Urinary bladder (tissue), 3 donors: ENCODE measurements at regions not wholly inside any gene's neighbourhood (a gene's known extent, or its start where the extent isn't known, plus 50 kb on each side); places are given as distances from the start of the nearest gene placed in this dataset.
"Not testable (repeated sequence)": the region's sequence is repeated elsewhere in the genome, so short reads cannot be mapped to it uniquely, and the experiment has no call there.

Source experiments
- DNase-seq: peaks from one replicate; pipeline ENCODE4 v3.0.0-alpha.2; 2015; ENCODE audit errors: extremely low spot score
- H3K27ac ChIP-seq: one replicate; pipeline ENCODE4 v1.5.1; 2013; ENCODE audit warnings: low read depth, mild to moderate bottlenecking, moderate library complexity
- H3K36me3 ChIP-seq: one replicate; pipeline ENCODE4 v1.6.1; 2013; ENCODE audit warnings: mild to moderate bottlenecking, moderate library complexity; ENCODE audit not compliant: insufficient read depth
- H3K4me1 ChIP-seq: one replicate; pipeline ENCODE4 v1.6.1; 2013; ENCODE audit warnings: mild to moderate bottlenecking, moderate library complexity; ENCODE audit not compliant: insufficient read depth
- H3K4me3 ChIP-seq: one replicate; pipeline ENCODE4 v1.5.1; 2013; ENCODE audit warnings: low read depth, low read length
- WGBS: extraction: QIAGEN DNeasy Blood & Tissue Kit; methylation state at CpG from one replicate; pipeline ENCODE4 v1.1.7; 2013; 5-methylcytosine and 5-hydroxymethylcytosine counted together
- donor health status: healthy with polysubstance abuse.
- donor health status: healthy.

DNA sequence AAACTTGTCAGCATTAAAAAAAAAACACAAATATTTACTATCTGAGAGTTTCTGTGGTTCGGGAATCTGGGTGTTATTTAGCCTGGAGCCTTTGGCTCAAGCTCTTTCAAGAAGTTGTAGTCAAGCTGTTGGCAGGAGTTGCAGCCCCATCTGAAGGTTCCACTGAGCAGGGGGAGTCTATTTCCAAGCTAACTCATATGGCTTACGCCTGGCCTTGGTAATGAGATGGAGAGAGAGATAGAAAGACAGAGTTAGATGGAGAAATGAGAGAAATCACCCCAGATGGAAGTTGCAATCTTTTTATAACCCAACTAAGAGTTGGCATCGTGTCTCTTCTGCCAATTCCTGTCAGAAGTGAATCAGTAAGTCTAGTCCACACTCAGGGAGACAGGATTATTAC, 1075.2 kb upstream of the SEMA6A start:
- Histone ChIP-seq H3K4me1 (no peaks in the 10 kb centered on the region), H3K36me3 (no peaks in the 10 kb centered on the region), H3K27ac (no peak overlapping the region), H3K4me3 (no peak overlapping the region)
- 87% methylated on average over 3 of the region's 3 CpGs for WGBS
- no peak for DNase-seq

DNA sequence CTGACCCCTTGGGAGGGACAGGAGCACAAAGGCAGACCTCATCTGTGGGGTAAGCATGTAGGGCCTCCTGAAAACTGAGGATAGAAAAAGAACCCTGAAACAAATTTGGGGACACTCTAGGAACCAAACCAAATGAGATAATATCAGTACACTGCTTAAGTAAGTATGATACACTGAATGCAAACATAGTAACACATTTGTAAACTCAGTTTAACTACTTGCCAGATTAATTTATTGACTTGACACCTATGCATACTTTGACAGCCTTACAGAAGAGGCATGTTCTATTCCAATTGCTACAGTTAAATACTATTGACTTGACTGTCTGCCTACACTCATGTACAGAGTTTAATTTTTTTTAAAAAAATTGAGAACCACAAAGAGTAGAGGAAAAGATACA, 1070.8 kb upstream of the SEMA6A start:
- H3K4me1 ChIP-seq: no peaks in the 10 kb centered on the region
- H3K36me3 ChIP-seq: no peaks in the 10 kb centered on the region
- H3K4me3 ChIP-seq: no peak overlapping the region
- no peak for DNase-seq
- no peak overlapping the region for H3K27ac ChIP-seq

DNA sequence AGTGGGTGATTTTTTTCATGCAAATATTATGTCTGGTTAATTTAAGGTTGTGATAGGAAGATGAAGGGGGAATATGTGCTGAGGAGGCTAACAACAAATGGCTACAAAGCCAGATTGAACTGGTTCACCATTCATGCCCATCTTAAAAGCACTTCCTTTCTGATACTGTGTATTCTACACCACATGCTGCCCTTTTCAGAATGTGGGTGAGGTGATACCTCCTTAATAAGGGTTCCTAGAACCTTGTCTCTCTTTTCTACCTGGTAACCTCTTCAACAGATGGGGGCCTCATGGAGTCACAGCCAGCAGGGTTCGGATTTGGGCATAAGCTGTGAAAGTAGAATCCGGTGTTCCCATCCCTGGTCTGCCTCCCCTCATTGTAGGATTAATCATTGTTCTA, 1064.0 kb upstream of the SEMA6A start:
- Histone ChIP-seq H3K4me1 (no peaks in the 10 kb centered on the region), H3K27ac (no peak overlapping the region), H3K36me3 (no peaks in the 10 kb centered on the region), H3K4me3 (no peak overlapping the region)
- no peak for DNase-seq
- 46% methylated on average over 2 of the region's 2 CpGs for WGBS

DNA sequence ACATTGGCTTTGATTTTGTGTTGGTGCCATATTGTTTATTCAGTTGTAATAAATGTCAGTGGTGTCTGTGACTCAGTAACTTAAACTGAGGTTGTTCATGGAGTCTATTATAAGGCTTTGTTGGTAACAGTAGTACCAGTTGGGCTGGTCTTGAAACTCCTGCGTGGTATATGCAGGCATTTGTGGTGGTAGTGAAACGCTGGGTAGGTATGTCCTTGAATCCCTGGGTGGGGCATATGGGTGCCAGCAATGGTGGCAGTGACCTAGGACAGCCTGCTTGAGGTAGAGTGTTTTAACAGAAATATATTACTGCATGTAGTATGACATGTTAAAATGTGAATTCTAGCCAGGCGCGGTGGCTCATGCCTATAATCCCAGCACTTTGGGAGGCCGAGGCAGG, 1058.5 kb upstream of the SEMA6A start:
- H3K36me3 ChIP-seq: no peaks in the 10 kb centered on the region

DNA sequence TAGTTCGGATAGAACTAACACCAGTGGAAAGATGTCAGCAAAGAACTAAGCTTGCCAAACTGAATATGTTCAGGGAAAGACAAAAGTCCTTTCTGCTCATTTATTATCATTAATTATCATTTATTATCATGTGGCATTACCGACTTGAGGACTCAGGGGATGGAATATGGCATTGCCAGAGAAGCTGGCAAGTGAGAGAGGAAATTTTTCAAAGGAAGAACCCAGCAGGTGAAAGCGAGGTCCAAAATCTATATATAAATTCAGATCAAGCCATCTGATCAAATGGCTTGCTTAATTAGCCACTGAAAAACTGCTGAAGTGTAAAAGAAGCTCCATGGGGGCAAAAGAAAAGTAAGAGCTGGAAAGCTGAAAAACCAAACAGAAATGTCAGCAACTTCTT, 1049.6 kb upstream of the SEMA6A start:
- Histone ChIP-seq H3K36me3 (no peaks in the 10 kb centered on the region), H3K4me1 (no peaks in the 10 kb centered on the region), H3K27ac (no peak overlapping the region), H3K4me3 (no peak overlapping the region)
- 91% methylated on average over 3 of the region's 3 CpGs for WGBS
- DNase-seq: no peak

More for the DNA sequence above, 1058.5 kb upstream of the SEMA6A start:
- WGBS: 94% methylated on average over 5 of the region's 5 CpGs
- no peaks in the 10 kb centered on the region for H3K4me1 ChIP-seq
- H3K4me3 ChIP-seq: no peak overlapping the region
- no peak overlapping the region for H3K27ac ChIP-seq
- no peak for DNase-seq

DNA sequence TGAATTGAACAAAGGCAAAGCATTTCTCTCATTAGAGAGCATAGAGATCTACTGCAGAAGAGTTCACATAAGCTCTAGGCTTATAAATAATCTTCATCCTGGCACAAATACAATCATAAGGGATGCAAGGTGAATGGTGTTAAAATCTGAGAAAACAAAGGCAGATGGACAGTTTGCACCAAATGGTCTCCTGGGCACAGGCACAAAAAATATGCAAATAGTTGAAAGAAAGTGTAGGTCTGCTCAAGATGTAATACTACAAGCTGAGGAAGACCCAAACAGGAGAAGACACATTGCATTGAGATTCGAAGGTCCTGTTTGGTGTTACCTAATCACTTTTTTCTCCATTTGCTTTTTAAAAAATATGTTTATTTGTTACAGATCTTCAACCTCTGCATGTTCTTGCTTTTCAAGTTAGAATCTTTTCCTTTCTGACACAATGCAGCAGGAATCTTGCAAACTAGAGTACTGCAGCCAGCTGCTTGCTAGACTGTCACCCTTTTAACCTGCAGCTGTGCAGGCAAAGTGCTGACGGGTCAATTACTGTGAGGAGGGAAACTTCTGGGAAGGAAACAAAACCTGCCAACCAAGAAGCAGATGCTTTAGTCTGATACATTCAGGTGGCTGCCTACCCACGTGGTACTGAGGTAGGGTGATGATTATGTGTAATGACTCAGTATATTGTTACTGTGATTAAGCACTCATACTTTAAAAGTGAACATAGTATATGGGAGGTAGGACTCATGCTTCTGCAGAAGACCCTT, 1048.6 kb upstream of the SEMA6A start:
- 28% methylated on average over 3 of the region's 3 CpGs for WGBS
- Histone ChIP-seq H3K4me1 (no peaks in the 10 kb centered on the region), H3K27ac (no peak overlapping the region), H3K4me3 (no peak overlapping the region), H3K36me3 (no peaks in the 10 kb centered on the region)
- DNase-seq: no peak

DNA sequence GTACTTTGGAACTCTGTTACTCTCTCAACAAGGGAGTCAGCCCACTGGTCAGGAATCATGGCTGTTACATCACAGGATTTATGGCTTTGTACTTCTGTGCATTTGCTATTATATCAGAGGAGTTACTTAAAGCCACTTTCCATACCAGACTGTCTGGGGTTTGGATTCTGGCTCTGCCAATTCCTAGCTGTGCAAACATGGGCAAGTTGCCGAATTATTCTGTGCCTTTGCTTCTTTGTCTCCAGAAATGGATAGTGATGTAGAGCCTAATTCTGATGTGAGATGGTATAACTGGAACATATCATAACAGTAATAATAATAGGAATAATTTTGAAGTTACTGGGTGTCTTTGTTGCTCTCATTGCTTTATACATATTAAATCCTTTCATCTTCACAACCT, 1047.3 kb upstream of the SEMA6A start:
- DNase-seq: no peak
- Histone ChIP-seq H3K27ac (no peak overlapping the region), H3K4me3 (no peak overlapping the region), H3K36me3 (no peaks in the 10 kb centered on the region), H3K4me1 (no peaks in the 10 kb centered on the region)
- 94% methylated on average over 1 of the region's 1 CpG for WGBS

DNA sequence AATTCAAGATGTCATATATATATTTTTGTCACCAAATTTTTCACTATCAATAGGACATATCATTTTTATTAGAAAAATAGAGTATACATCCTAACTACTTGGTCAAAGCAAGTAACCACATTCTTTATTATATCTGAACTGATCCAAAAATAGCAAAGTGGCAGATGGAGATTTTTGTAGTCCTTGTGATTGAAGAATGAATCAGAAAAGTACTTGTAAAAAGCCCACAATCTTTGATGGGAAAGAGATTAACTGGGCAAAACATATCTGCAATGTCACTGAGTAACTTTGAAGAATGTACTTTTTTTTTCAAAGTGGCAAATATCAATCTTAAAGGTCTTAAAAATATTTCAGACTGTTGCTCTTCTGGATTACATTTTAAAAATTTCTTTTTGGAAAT, 1040.6 kb upstream of the SEMA6A start:
- Histone ChIP-seq H3K27ac (no peak overlapping the region), H3K4me1 (no peaks in the 10 kb centered on the region), H3K36me3 (no peaks in the 10 kb centered on the region), H3K4me3 (no peak overlapping the region)
- DNase-seq: no peak

DNA sequence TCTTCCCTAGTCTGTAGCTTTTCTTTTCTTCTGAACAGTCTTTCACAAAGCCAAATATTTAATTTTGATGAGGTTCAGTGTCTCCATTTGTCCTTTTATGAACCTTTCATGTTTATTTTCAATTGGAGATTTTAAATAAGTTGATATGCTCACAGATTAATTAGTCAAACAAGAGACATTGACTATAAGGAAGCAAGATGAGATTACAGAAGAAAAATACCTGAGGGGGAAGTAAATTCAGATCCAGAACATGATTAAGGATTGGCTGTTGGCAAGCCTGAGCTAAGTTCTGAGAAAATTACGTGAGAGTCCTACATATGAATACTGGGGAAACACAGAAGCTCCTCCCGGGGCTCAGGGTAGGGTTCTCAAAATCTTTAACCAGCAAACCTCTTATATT, 1039.8 kb upstream of the SEMA6A start:
- no peak overlapping the region for H3K4me3 ChIP-seq
- H3K4me1 ChIP-seq: no peaks in the 10 kb centered on the region
- WGBS: 83% methylated on average over 2 of the region's 2 CpGs

DNA sequence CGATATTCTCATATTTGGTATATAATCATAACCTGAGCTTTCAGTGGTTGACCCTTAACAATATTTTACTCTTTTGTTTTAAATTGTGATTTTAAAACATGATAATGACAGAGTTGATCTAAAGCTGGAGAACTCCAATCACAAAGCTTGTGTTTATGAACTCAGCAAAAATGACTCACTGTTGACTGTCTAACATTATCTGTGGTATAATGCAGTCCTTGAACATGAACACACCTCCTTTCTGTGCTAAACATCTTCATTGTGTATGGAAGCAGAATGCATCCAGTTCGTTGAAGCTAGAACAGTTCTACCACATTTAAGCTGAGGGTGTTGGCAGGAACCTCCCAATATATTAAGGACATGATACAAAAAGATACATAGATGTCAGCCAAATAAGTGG, 1030.2 kb upstream of the SEMA6A start:
- no peak overlapping the region for H3K4me3 ChIP-seq
- no peaks in the 10 kb centered on the region for H3K36me3 ChIP-seq
- no peaks in the 10 kb centered on the region for H3K4me1 ChIP-seq
- 86% methylated on average over 2 of the region's 2 CpGs for WGBS
- no peak for DNase-seq
- H3K27ac ChIP-seq: no peak overlapping the region

More for the DNA sequence above, 1039.8 kb upstream of the SEMA6A start:
- Histone ChIP-seq H3K36me3 (no peaks in the 10 kb centered on the region), H3K27ac (no peak overlapping the region)
- no peak for DNase-seq

DNA sequence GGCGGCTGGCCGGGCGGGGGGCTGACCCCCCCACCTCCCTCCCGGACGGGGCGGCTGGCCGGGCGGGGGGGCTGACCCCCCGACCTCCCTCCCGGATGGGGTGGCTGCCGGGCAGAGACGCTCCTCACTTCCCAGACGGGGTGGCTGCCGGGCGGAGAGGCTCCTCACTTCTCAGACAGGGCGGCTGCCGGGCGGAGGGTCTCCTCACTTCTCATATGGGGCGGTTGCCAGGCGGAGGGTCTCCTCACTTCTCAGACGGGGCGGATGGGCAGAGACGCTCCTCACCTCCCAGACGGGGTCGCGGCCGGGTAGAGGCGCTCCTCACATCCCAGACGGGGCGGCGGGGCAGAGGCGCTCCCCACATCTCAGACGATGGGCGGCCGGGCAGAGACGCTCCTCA, 1025.2 kb upstream of the SEMA6A start:
- not testable (repeated sequence) for DNase-seq, H3K27ac ChIP-seq, H3K4me3 ChIP-seq, H3K4me1 ChIP-seq, H3K36me3 ChIP-seq
- WGBS: 94% methylated on average over 19 of the region's 36 CpGs

DNA sequence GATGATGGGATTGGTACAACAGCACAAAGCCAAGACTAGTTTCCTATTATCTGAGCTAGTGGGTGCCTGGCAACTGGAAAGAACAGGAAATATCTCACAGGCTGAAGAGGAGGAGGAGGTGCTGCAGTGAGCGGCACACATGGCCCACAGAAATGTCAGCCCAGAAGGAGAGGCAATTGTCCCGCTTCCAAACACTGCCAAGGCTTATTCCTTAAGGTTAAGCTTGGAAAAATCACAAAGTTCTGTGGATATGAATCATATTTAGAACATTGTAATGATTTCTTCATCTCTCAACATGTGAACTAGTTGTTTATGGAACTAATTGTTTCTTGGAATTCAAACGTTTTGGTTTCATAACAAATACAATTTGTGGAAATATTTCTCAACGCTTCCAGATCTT, 1019.5 kb upstream of the SEMA6A start:
- Histone ChIP-seq H3K36me3 (no peaks in the 10 kb centered on the region), H3K27ac (no peak overlapping the region), H3K4me1 (no peaks in the 10 kb centered on the region), H3K4me3 (no peak overlapping the region)
- 60% methylated on average over 4 of the region's 4 CpGs for WGBS
- no peak for DNase-seq

DNA sequence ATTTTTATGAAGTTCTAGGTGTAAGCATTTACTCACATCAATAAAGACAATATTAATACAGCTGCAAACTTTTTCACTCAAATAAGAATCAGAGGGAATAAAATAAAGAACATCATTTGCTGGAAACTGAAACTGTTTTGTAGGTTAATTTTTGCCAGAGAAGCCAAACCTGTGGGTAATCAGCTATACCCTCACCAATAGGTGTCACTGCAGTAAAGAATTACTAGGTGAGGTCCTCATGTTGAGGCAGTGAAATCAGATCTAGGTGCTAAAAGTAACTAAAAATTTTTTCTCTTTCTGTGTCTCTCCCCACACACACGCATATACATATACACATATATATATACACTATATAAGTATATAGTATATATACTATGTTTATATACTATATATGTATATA, 1016.3 kb upstream of the SEMA6A start:
- DNase-seq: no peak
- Histone ChIP-seq H3K4me3 (no peak overlapping the region), H3K27ac (no peak overlapping the region), H3K36me3 (no peaks in the 10 kb centered on the region), H3K4me1 (no peaks in the 10 kb centered on the region)
- 69% methylated on average over 1 of the region's 1 CpG for WGBS

DNA sequence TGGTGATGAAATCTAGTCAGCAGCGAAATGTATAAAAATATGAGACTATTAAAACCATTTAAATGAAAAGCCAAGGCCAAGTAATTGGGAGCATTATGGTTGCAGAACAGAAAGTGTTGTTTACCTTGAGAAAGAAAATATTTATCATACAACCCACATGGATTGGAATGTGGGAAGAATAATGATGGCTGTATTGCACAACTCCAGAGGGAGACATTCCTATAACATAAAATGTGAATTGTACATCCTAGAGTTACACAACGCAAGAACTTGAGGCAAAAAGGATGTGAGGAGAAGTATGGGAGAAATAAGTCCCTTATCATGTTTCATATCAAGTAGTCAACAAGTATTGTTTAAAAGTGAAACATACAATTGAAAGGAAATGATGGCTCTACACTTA, 1014.0 kb upstream of the SEMA6A start:
- Histone ChIP-seq H3K4me3 (no peak overlapping the region), H3K27ac (no peak overlapping the region), H3K4me1 (no peaks in the 10 kb centered on the region), H3K36me3 (no peaks in the 10 kb centered on the region)
- DNase-seq: no peak
- WGBS: 90% methylated on average over 2 of the region's 2 CpGs

DNA sequence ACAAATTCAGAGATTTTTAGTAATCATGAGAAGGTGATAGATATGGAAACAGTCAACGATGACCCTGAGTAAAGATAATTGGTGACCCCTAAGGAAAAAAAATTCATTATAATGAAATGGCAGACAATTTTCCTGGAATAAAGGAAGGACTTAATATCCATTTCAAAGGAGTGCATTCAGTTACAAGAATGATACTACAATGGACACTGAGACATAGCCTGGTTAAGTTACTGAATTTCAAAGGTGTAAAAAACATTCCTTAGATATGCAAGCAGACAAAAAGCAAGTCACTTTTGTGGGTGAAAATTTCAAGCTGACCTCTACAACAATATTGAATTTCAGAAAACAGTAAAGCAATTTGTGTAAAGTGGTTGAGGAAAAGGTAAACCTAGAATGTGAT, 1012.5 kb upstream of the SEMA6A start:
- 86% methylated on average over 1 of the region's 1 CpG for WGBS
- no peak for DNase-seq

More for the DNA sequence above, 1012.5 kb upstream of the SEMA6A start:
- H3K27ac ChIP-seq: no peak overlapping the region
- H3K4me3 ChIP-seq: no peak overlapping the region
- H3K4me1 ChIP-seq: no peaks in the 10 kb centered on the region
- H3K36me3 ChIP-seq: no peaks in the 10 kb centered on the region
